PFSK-1 (cell line): ENCODE measurements at regions not wholly inside any gene's neighbourhood (a gene's known extent, or its start where the extent isn't known, plus 50 kb on each side); places are given as distances from the start of the nearest gene placed in this dataset.

Experiments
- FOXP2 ChIP-seq: optimal IDR thresholded peaks from 2 replicates; pipeline ENCODE3; 2011; ENCODE audit warnings: borderline replicate concordance, control low read depth, inconsistent platforms; ENCODE audit not compliant: insufficient read depth; ENCODE audit errors: extremely low read length, extremely low read depth
- POLR2AphosphoS5 ChIP-seq: IDR thresholded peaks from 2 replicates; pipeline ENCODE4 v1.6.1; 2012; ENCODE audit warnings: low read depth, mild to moderate bottlenecking, control low read depth, low read length, moderate library complexity
- SIN3A ChIP-seq: IDR thresholded peaks from 2 replicates; pipeline ENCODE4 v1.6.1; 2012; ENCODE audit warnings: mild to moderate bottlenecking, low read length, moderate library complexity, borderline replicate concordance; ENCODE audit not compliant: insufficient read depth
- TAF1 ChIP-seq: IDR thresholded peaks from 2 replicates; pipeline ENCODE4 v1.6.1; 2012; ENCODE audit warnings: low read length, control low read depth, borderline replicate concordance; ENCODE audit not compliant: insufficient read depth
- TF ChIP-seq, protein P1 (sequence below), 2 experiments: IDR thresholded peaks; 2 replicates each; pipeline versions ENCODE4 v1.6.1 to v1.8.0; 2011 to 2012; ENCODE audit warnings: low read depth in 2 of 2, low read length in 2 of 2, control low read depth in 1 of 2, inconsistent platforms in 1 of 2, mild to moderate bottlenecking in 1 of 2, moderate library complexity in 1 of 2; ENCODE audit not compliant: insufficient read depth in 1 of 2

DNA sequence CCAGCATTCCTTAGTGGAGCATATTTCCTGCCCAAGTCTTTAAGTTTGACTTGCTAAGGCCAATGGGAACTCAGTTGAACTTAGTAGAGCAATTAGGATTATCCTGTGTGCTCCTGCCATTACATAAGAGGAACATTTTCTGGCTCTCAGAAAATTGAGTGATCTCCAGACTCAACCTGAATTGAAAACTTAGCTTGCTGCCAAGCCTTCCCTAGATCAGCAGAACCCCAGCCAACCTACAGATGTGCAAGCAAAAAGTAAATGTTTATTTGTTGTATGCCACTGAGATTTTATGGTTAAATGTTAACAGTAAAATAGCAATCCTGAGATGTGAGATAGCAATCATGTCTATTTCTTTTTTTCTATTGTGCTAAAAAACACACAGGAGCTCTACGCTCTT is 350.9 kb downstream of the OLFM4 start:
- TF ChIP-seq SIN3A (no peak), POLR2AphosphoS5 (no peak), TAF1 (no peak), FOXP2 (no peak)
- TF ChIP-seq, protein P1, sequence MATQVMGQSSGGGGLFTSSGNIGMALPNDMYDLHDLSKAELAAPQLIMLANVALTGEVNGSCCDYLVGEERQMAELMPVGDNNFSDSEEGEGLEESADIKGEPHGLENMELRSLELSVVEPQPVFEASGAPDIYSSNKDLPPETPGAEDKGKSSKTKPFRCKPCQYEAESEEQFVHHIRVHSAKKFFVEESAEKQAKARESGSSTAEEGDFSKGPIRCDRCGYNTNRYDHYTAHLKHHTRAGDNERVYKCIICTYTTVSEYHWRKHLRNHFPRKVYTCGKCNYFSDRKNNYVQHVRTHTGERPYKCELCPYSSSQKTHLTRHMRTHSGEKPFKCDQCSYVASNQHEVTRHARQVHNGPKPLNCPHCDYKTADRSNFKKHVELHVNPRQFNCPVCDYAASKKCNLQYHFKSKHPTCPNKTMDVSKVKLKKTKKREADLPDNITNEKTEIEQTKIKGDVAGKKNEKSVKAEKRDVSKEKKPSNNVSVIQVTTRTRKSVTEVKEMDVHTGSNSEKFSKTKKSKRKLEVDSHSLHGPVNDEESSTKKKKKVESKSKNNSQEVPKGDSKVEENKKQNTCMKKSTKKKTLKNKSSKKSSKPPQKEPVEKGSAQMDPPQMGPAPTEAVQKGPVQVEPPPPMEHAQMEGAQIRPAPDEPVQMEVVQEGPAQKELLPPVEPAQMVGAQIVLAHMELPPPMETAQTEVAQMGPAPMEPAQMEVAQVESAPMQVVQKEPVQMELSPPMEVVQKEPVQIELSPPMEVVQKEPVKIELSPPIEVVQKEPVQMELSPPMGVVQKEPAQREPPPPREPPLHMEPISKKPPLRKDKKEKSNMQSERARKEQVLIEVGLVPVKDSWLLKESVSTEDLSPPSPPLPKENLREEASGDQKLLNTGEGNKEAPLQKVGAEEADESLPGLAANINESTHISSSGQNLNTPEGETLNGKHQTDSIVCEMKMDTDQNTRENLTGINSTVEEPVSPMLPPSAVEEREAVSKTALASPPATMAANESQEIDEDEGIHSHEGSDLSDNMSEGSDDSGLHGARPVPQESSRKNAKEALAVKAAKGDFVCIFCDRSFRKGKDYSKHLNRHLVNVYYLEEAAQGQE (IDR thresholded peaks at IDR 0.05; ENCODE audit: insufficient read depth in 1 of 2, low read depth in 2 of 2, low read length in 2 of 2): no peak
